ENCODE measurements at regions not wholly inside any gene's neighbourhood (a gene's known extent, or its start where the extent isn't known, plus 50 kb on each side); places are given as distances from the start of the nearest gene placed in this dataset.

GRCh38 chr3:542021-542420 lies 345.5 kb downstream of the CHL1 start:
- Histone ChIP-seq H3K27me3 (ENCODE audit: insufficient read depth, low read length, poor library complexity, severe bottlenecking) (no peaks in the 10 kb centered on the region), H3K4me3 (ENCODE audit: low read length, poor library complexity, severe bottlenecking) (no peak overlapping the region), H2AFZ (ENCODE audit: low read length) (no peak overlapping the region), H3F3A (ENCODE audit: low read depth) (no peaks in the 10 kb centered on the region), H3K9me2 (replicated peaks; ENCODE audit: low read depth, low read length) (no peaks in the 10 kb centered on the region), H3K79me2 (ENCODE audit: insufficient read depth, low read length) (no peaks in the 10 kb centered on the region), H3K9me3 (ENCODE audit: insufficient read depth, low read depth, low read length) (peaks cover 14% of the 10 kb centered on the region; the same call in 1 of the 2 replicates), H3K9ac (ENCODE audit: low read depth, low read length, poor library complexity, severe bottlenecking) (no peak overlapping the region), H3K36me3 (ENCODE audit: insufficient read depth, low read length) (no peaks in the 10 kb centered on the region), H4K20me1 (ENCODE audit: insufficient read depth, low read length, poor library complexity, severe bottlenecking) (no peaks in the 10 kb centered on the region), H3K4me1 (ENCODE audit: insufficient read depth, low read length, poor library complexity, severe bottlenecking) (no peaks in the 10 kb centered on the region), H3K4me2 (ENCODE audit: low read depth, low read length, poor library complexity, severe bottlenecking) (no peak overlapping the region)
- TF ChIP-seq CTCF (conservative IDR thresholded peaks at IDR 0.05; ENCODE audit: low read length) (no peak), EZH2phosphoT487 (IDR thresholded peaks at IDR 0.05; ENCODE audit: borderline replicate concordance) (no peak)

GRCh38 chr3:549636-550035 lies 353.1 kb downstream of the CHL1 start:
- no peak overlapping the region for H3K4me2 ChIP-seq (ENCODE audit: low read depth, low read length, poor library complexity, severe bottlenecking)
- H2AFZ ChIP-seq (ENCODE audit: low read length) = no peak overlapping the region
- H3K79me2 ChIP-seq (ENCODE audit: insufficient read depth, low read length) = no peaks in the 10 kb centered on the region
- H3K9me3 ChIP-seq (ENCODE audit: insufficient read depth, low read depth, low read length) = peaks cover 6% of the 10 kb centered on the region; the same call in 1 of the 2 replicates
- H4K20me1 ChIP-seq (ENCODE audit: insufficient read depth, low read length, poor library complexity, severe bottlenecking) = no peaks in the 10 kb centered on the region
- H3K36me3 ChIP-seq (ENCODE audit: insufficient read depth, low read length) = no peaks in the 10 kb centered on the region
- H3K4me1 ChIP-seq (ENCODE audit: insufficient read depth, low read length, poor library complexity, severe bottlenecking) = no peaks in the 10 kb centered on the region
- H3K9me2 ChIP-seq (replicated peaks; ENCODE audit: low read depth, low read length) = no peaks in the 10 kb centered on the region
- no peak overlapping the region for H3K9ac ChIP-seq (ENCODE audit: low read depth, low read length, poor library complexity, severe bottlenecking)
- no peaks in the 10 kb centered on the region for H3K27me3 ChIP-seq (ENCODE audit: insufficient read depth, low read length, poor library complexity, severe bottlenecking)
- no peaks in the 10 kb centered on the region for H3F3A ChIP-seq (ENCODE audit: low read depth)
- no peak overlapping the region for H3K4me3 ChIP-seq (ENCODE audit: low read length, poor library complexity, severe bottlenecking)
- TF ChIP-seq EZH2phosphoT487 (IDR thresholded peaks at IDR 0.05; ENCODE audit: borderline replicate concordance) = no peak
- no peak for TF ChIP-seq CTCF (conservative IDR thresholded peaks at IDR 0.05; ENCODE audit: low read length)

- Histone ChIP-seq H3K4me2 (ENCODE audit: low read depth, low read length, poor library complexity, severe bottlenecking) (no peak overlapping the region), H3K27me3 (ENCODE audit: insufficient read depth, low read length, poor library complexity, severe bottlenecking) (no peaks in the 10 kb centered on the region), H3F3A (ENCODE audit: low read depth) (no peaks in the 10 kb centered on the region), H3K4me3 (ENCODE audit: low read length, poor library complexity, severe bottlenecking) (no peak overlapping the region), H3K79me2 (ENCODE audit: insufficient read depth, low read length) (no peaks in the 10 kb centered on the region), H4K20me1 (ENCODE audit: insufficient read depth, low read length, poor library complexity, severe bottlenecking) (no peaks in the 10 kb centered on the region), H3K9me2 (replicated peaks; ENCODE audit: low read depth, low read length) (no peaks in the 10 kb centered on the region), H3K9me3 (ENCODE audit: insufficient read depth, low read depth, low read length) (peaks cover 8% of the 10 kb centered on the region; the same call in 1 of the 2 replicates), H3K9ac (ENCODE audit: low read depth, low read length, poor library complexity, severe bottlenecking) (no peak overlapping the region), H3K36me3 (ENCODE audit: insufficient read depth, low read length) (no peaks in the 10 kb centered on the region), H2AFZ (ENCODE audit: low read length) (no peak overlapping the region), H3K4me1 (ENCODE audit: insufficient read depth, low read length, poor library complexity, severe bottlenecking) (no peaks in the 10 kb centered on the region)
- TF ChIP-seq CTCF (conservative IDR thresholded peaks at IDR 0.05; ENCODE audit: low read length) (no peak), EZH2phosphoT487 (IDR thresholded peaks at IDR 0.05; ENCODE audit: borderline replicate concordance) (no peak)
Measured at GRCh38 chr3:550471-550870, 353.9 kb downstream of the CHL1 start.

All from Loucy (cell line).